Stimulated activated naive CD8-positive, alpha-beta T cell treated with anti-CD3 and anti-CD28 coated beads, Interleukin-15, amount 100 ng/mL, for 72 hours (primary cell): ENCODE measurements at regions not wholly inside any gene's neighbourhood (a gene's known extent, or its start where the extent isn't known, plus 50 kb on each side); places are given as distances from the start of the nearest gene placed in this dataset.
A peak's percentile ranks its signal among the peaks of the same experiment; 100 is the strongest.
"Not testable (repeated sequence)": the region's sequence is repeated elsewhere in the genome, so short reads cannot be mapped to it uniquely, and the experiment has no call there.

ENCODE experiments used
- ATAC-seq: fragments of 150-1000 bp; cut with Tn5 transposase; 2 replicates; pipeline ENCODE4 v1.10.0; 2021; ENCODE audit warnings: mild to moderate bottlenecking, moderate library complexity
- DNase-seq, 2 donors: peaks; one replicate each; pipeline ENCODE4 v3.0.0; 2021 to 2022
- H3K27ac Mint-ChIP-seq, 2 donors: one replicate each; pipeline ENCODE4 v1.8.0; 2022; ENCODE audit warnings: mild to moderate bottlenecking in 2 of 2, mixed read lengths in 2 of 2, moderate library complexity in 2 of 2
- H3K27me3 Mint-ChIP-seq: one replicate; pipeline ENCODE4 v1.8.0; 2022; ENCODE audit warnings: mixed read lengths
- H3K4me1 Mint-ChIP-seq: one replicate; pipeline ENCODE4 v1.8.0; 2022; ENCODE audit warnings: mild to moderate bottlenecking, mixed read lengths
- H3K4me3 Mint-ChIP-seq, 2 donors: one replicate each; pipeline ENCODE4 v1.8.0; 2022; ENCODE audit warnings: mild to moderate bottlenecking in 2 of 2, mixed read lengths in 2 of 2, moderate library complexity in 1 of 2
- H3K9me3 Mint-ChIP-seq, 2 donors: one replicate each; pipeline ENCODE4 v1.8.0; 2022; ENCODE audit warnings: mixed read lengths in 2 of 2

DNA sequence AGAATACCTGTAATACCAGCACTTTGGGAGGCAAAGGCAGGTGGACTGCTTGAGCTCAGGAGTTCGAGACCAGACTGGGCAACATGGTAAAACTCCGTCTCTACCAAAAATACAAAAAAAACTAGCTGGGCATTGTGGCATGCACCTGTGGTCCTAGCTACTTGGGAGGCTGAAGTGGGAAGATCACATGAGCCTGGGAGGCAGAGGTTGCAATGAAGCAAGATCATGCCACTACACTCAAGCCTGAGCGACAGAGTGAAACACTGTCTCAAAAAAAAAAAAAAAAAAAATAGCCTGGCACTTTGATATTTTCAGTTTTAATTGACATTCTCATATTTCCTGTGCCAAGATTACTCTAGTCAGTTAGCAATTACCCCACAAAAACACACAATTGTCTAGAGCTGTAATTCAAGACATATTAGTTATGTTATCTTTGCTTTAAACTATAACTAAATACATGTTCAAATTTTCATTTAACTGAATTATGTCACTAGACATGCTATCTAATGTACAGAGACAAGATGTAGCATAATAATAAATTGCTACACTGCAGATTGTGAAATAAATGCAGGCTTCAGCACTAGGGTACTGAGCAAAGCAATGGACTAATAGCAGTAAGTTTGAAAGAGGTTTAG lies 378.2 kb upstream of the GRAMD2B start:
- H3K4me1 Mint-ChIP-seq = no peaks in the 10 kb centered on the region
- H3K27ac Mint-ChIP-seq = no peak overlapping the region
- no peak overlapping the region for H3K4me3 Mint-ChIP-seq
- no peaks in the 10 kb centered on the region for H3K27me3 Mint-ChIP-seq
- H3K9me3 Mint-ChIP-seq = peaks cover 0 to 4% of the 10 kb centered on the region in 2 donors
- DNase-seq (no peak), ATAC-seq (no peak)

GRCh38 chr5:126046318-126046717 lies 376.9 kb upstream of the GRAMD2B start:
- ATAC-seq (no peak), DNase-seq (no peak)
- Mint-ChIP-seq H3K4me1 (no peaks in the 10 kb centered on the region), H3K27ac (peak overlapping the region in 1 of 2 donors; percentile 8), H3K27me3 (no peaks in the 10 kb centered on the region), H3K4me3 (no peak overlapping the region), H3K9me3 (peaks cover 0 to 4% of the 10 kb centered on the region in 2 donors)

GRCh38 chr5:126046846-126047571 lies 376.2 kb upstream of the GRAMD2B start:
- no peak overlapping the region for H3K4me3 Mint-ChIP-seq
- no peaks in the 10 kb centered on the region for H3K4me1 Mint-ChIP-seq
- no peaks in the 10 kb centered on the region for H3K27me3 Mint-ChIP-seq
- DNase-seq = no peak
- no peak overlapping the region for H3K27ac Mint-ChIP-seq
- peaks cover 0 to 4% of the 10 kb centered on the region in 2 donors for H3K9me3 Mint-ChIP-seq
- ATAC-seq = no peak

DNA sequence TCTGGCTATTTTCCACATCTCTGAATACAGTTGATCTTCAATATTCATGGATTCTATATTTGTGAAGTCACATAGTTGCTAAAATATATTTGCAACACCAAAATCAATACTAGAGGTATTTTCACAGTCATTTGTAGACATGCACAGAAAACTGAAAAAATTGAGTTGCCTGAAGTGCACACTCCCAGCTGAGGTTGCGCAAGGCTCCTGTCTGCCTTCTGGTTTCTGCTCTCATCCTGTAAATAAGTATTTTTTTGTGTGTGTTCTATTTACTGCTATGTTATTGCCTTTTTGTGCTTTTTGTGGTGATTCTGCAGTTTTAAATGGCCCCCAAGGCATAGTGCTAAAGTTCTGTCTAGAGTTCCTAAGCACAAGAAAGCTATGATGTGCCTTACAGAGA lies 371.1 kb upstream of the GRAMD2B start:
- H3K27me3 Mint-ChIP-seq = no peaks in the 10 kb centered on the region
- no peak overlapping the region for H3K27ac Mint-ChIP-seq
- no peaks in the 10 kb centered on the region for H3K4me1 Mint-ChIP-seq
- ATAC-seq = no peak
- H3K9me3 Mint-ChIP-seq = peaks cover 0 to 4% of the 10 kb centered on the region in 2 donors
- DNase-seq = no peak
- no peak overlapping the region for H3K4me3 Mint-ChIP-seq

GRCh38 chr5:126052791-126053190 lies 370.4 kb upstream of the GRAMD2B start:
- no peak overlapping the region for H3K4me3 Mint-ChIP-seq
- DNase-seq (no peak), ATAC-seq (no peak)
- no peaks in the 10 kb centered on the region for H3K27me3 Mint-ChIP-seq
- H3K4me1 Mint-ChIP-seq = no peaks in the 10 kb centered on the region
- no peak overlapping the region for H3K27ac Mint-ChIP-seq
- H3K9me3 Mint-ChIP-seq = peaks cover 0 to 4% of the 10 kb centered on the region in 2 donors

DNA sequence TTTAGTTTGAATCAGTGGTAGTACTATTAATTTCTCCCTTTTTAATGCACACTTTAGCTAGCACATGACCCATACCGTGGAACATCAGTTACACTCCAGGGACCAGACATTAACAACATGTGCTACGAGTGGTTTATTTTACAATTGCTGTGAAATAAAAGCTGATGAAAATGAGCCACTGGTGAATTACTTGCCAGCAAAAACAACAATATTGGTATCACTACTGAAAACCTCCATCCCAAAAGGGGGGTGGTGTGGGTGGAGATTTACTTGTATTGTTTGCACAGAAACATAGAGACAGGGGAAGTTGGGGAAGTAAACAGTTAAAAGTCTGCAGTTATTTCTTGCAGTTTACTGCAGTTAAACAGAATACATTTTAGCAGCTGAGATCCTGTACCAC lies 369.6 kb upstream of the GRAMD2B start:
- H3K4me1 Mint-ChIP-seq = no peaks in the 10 kb centered on the region
- H3K9me3 Mint-ChIP-seq = peaks cover 2 to 6% of the 10 kb centered on the region in 2 donors
- H3K27ac Mint-ChIP-seq = no peak overlapping the region
- ATAC-seq (no peak), DNase-seq (no peak)
- H3K27me3 Mint-ChIP-seq = no peaks in the 10 kb centered on the region
- no peak overlapping the region for H3K4me3 Mint-ChIP-seq

GRCh38 chr5:126054577-126055347 lies 368.4 kb upstream of the GRAMD2B start:
- no peaks in the 10 kb centered on the region for H3K27me3 Mint-ChIP-seq
- no peak overlapping the region for H3K4me3 Mint-ChIP-seq
- peaks cover 5 to 6% of the 10 kb centered on the region in 2 donors for H3K9me3 Mint-ChIP-seq
- H3K27ac Mint-ChIP-seq = no peak overlapping the region
- DNase-seq (no peak), ATAC-seq (no peak)
- no peaks in the 10 kb centered on the region for H3K4me1 Mint-ChIP-seq

DNA sequence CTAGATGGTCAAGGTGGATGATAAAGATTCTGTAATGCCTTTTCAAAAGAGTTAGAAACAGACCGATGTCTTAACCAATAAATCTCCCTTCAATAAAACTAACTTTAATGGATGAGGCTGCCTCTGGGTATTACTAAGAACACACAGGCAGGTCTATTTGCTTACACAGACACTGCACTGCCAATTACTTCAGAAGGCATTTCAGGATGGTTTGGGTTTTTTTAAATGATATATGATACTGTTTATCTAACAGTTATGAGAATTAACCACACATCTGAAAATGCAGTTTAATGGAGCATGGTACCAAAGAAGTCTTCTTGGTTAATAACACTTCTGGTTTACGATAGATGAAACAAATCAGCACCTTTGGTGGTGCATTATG lies 367.9 kb upstream of the GRAMD2B start:
- ATAC-seq (no peak), DNase-seq (no peak)
- Mint-ChIP-seq H3K27ac (no peak overlapping the region), H3K4me3 (no peak overlapping the region), H3K27me3 (no peaks in the 10 kb centered on the region), H3K4me1 (no peaks in the 10 kb centered on the region), H3K9me3 (peaks cover 5 to 6% of the 10 kb centered on the region in 2 donors)

DNA sequence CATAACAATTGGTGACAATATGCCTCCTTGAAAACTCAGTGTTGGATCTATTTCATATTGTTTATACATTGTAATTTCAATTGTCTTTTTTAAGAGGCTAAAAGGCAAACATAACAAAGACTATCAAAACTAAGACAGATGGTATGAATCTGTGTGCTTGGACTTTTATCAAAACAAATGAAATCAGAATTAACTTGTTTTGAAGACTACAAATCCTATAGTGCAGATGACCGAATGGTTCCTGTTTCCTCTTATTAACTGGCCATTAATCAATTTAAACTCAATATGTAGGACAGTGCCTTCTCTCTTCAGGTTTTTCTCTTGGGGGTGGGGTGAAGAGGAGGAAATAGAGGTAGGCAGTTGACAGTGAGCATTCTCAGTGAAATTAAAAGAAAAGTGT lies 366.9 kb upstream of the GRAMD2B start:
- DNase-seq (no peak), ATAC-seq (no peak)
- no peak overlapping the region for H3K4me3 Mint-ChIP-seq
- H3K9me3 Mint-ChIP-seq = peaks cover 5 to 6% of the 10 kb centered on the region in 2 donors
- H3K4me1 Mint-ChIP-seq = no peaks in the 10 kb centered on the region
- no peaks in the 10 kb centered on the region for H3K27me3 Mint-ChIP-seq
- peak overlapping the region in 1 of 2 donors; percentile 57 for H3K27ac Mint-ChIP-seq

DNA sequence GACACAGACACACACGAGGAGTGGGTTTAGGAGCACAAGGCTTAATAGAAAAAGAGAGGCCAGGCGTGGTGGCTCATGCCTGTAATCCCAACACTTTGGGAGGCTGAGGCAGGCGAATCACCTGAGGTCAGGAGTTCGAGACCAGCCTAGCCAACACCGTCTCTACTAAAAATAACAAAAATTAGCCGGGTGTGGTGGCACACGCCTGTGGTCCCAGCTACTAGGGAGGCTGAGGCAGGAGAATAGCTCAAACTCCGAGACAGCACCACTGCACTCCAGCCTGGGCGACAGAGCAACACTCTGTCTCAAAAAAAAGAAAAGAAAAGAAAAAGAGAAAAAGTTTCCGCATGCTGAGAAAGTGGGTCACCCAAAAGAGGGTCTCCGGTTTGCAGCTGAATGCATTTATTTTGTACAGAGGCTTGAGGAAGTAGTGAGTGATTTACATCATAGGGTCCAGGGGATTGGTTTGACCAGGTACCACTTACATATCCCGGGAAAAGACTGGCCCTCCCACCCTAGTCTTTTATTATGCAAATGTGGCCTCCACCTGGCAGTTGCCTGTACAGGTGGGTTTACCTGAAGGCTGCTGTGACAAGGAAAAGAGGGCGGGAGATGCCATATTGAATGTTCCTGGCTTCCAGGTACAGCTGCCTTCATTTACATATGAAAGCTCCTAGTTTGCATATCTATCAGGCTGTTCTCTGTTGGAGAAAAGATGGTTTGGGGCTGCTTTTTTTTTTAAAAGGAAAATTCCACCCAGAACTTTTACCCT lies 366.2 kb upstream of the GRAMD2B start:
- Mint-ChIP-seq H3K27me3 (no peaks in the 10 kb centered on the region), H3K4me1 (no peaks in the 10 kb centered on the region), H3K27ac (no peak overlapping the region), H3K9me3 (peaks cover 5 to 6% of the 10 kb centered on the region in 2 donors), H3K4me3 (no peak overlapping the region)
- no peak for DNase-seq
- no peak for ATAC-seq

- not testable (repeated sequence) for H3K27ac Mint-ChIP-seq, DNase-seq, ATAC-seq, H3K9me3 Mint-ChIP-seq, H3K4me3 Mint-ChIP-seq, H3K27me3 Mint-ChIP-seq, H3K4me1 Mint-ChIP-seq
Measured at GRCh38 chr5:126058392-126058791, 364.8 kb upstream of the GRAMD2B start.

DNA sequence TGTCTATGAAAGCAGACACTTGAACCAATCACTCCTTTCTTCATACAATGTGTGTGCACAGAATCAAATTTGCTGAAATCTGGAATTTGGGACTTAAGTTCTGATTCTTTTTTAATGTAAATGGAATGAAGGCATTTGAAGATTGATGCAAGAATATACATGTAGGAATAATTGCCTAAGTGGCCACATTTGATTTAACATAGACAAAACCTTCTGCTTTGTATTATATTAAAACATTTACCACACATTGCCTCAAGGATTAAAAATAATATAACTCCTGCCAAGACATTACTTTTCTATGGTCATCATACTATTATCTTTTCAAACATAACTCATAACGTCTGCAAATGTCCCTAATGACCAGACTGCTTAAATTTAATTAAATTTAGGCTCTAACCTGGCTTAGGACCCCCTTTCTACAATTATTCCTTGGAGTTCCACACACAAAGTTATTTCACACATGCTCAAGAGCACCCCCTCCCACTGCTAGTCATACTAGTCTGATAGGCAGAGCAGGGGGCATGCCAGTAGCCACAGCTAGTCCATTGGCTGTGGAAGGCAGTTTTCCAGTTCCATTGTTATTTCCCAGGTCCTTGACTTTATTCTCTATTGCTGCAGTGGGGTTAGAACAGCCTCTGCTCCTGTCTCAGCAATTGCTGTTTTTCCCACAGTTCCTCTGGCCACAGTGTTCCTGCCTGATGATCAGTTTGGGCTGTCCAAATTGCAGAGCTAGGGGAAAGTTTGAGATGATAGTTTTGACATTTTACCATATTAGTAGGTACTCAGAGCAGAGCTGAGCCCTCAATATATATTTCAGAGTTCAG lies 360.6 kb upstream of the GRAMD2B start:
- no peak for DNase-seq
- no peak for ATAC-seq
- Mint-ChIP-seq H3K27me3 (no peaks in the 10 kb centered on the region), H3K9me3 (peaks cover 14 to 20% of the 10 kb centered on the region in 2 donors), H3K27ac (no peak overlapping the region), H3K4me1 (no peaks in the 10 kb centered on the region), H3K4me3 (no peak overlapping the region)

DNA sequence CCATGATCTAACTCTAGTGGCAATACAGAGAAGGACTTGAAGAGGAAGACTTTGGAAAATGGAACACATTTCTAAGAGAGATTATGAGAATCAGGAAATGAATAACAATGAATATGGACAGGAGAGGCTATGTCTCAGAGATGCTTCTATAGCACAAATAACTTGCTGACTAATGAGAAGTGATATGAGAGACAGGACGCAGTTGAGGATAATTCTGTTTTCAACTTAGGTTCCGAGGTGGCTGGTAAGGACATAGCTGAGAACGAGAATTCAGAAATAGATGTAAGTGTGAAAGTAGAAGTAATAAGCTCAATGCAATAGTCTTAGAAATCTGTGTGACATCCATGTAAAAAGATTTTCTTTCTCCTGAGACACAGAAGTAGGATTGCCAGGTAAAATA lies 358.1 kb upstream of the GRAMD2B start:
- ATAC-seq (no peak), DNase-seq (no peak)
- Mint-ChIP-seq H3K4me1 (no peaks in the 10 kb centered on the region), H3K27me3 (no peaks in the 10 kb centered on the region), H3K4me3 (no peak overlapping the region), H3K27ac (no peak overlapping the region), H3K9me3 (peaks cover 9 to 14% of the 10 kb centered on the region in 2 donors)

GRCh38 chr5:126066836-126067235 lies 356.4 kb upstream of the GRAMD2B start:
- no peak overlapping the region for H3K4me3 Mint-ChIP-seq
- DNase-seq (no peak), ATAC-seq (no peak)
- no peak overlapping the region for H3K27ac Mint-ChIP-seq
- no peaks in the 10 kb centered on the region for H3K27me3 Mint-ChIP-seq
- no peaks in the 10 kb centered on the region for H3K4me1 Mint-ChIP-seq
- H3K9me3 Mint-ChIP-seq = peaks cover 10 to 14% of the 10 kb centered on the region in 2 donors

DNA sequence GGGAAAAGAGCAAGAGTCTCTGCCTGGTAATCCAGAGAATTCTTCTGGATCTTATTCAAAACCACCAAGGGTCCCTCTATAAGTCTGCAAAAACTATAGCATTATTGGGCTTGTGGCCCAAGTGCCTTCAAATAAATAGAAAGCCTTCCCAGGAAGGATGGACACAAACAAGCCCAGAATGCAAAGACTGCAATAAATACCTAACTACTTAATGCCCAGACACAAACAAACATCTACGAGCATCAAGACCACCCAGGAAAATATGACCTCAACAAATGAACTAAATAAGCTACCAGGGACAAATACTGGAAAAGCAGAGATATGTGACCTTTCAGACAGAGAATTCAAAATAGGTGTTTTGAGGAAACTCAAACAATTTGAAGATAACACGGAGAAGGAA lies 355.8 kb upstream of the GRAMD2B start:
- no peak overlapping the region for H3K27ac Mint-ChIP-seq
- H3K27me3 Mint-ChIP-seq = no peaks in the 10 kb centered on the region
- H3K4me1 Mint-ChIP-seq = no peaks in the 10 kb centered on the region
- no peak for DNase-seq
- no peak for ATAC-seq
- peaks cover 13 to 14% of the 10 kb centered on the region in 2 donors for H3K9me3 Mint-ChIP-seq
- H3K4me3 Mint-ChIP-seq = no peak overlapping the region
